ENCODE measurements at regions not wholly inside any gene's neighbourhood (a gene's known extent, or its start where the extent isn't known, plus 50 kb on each side); places are given as distances from the start of the nearest gene placed in this dataset.

GRCh38 chr5:179408611-179409010 lies 63.4 kb upstream of the ADAMTS2 start (continued):
- TF ChIP-seq MAFK (IDR thresholded peaks at IDR 0.05; ENCODE audit: low read length) (no peak), NCOA2 (IDR thresholded peaks at IDR 0.05; ENCODE audit: partially characterized antibody in 2 of 2) (no peak), ZNF644 (tag; IDR thresholded peaks at IDR 0.05; ENCODE audit: low read depth) (no peak)

GRCh38 chr5:179407191-179408175 lies 62.2 kb upstream of the ADAMTS2 start:
- H3K9me3 ChIP-seq (replicated peaks; ENCODE audit: control insufficient read depth, insufficient read depth, low read depth, low read length), result no peaks in the 10 kb centered on the region
- no peak overlapping the region for H3K27ac ChIP-seq (ENCODE audit: extremely low read depth, low read depth, low read length)
- H3K9ac ChIP-seq (ENCODE audit: insufficient read depth in 1 of 2, low read depth in 2 of 2, low read length in 2 of 2), result no peak overlapping the region
- in situ Hi-C loops (cut with MboI), result no loop called here
- no peaks in the 10 kb centered on the region for H4K20me1 ChIP-seq (replicated peaks; ENCODE audit: control insufficient read depth, insufficient read depth, low read length)
- no peaks in the 10 kb centered on the region for H3K36me3 ChIP-seq (ENCODE audit: control insufficient read depth, insufficient read depth, low read length)
- ChIA-PET POLR2A (interaction anchor here (0.6 to 1.0 kb wide), 4 partner anchors 12 to 1412 kb away, joined by 3 read pairs; partner anchors contain the start of gene PROP1), CTCF (ENCODE audit: low intra/inter-chr PET ratio) (no interaction called here)
- peaks cover 11 to 51% of the 10 kb centered on the region in 2 experiments; a peak in 4 of 5 replicates for H3K27me3 ChIP-seq (ENCODE audit: control insufficient read depth in 2 of 2, insufficient read depth in 2 of 2, low read length in 2 of 2)
- ATAC-seq (no peak), FAIRE-seq (no peak), DNase-seq (ENCODE audit: extremely low read depth in 1 of 4, low spot score in 3 of 4) (no peak)
- BruUV-seq (replicated peaks), result no TSS peak
- TF ChIP-seq CEBPB (tag; IDR thresholded peaks at IDR 0.05) (no peak), GABPB1 (CRISPR knock-in tag; IDR thresholded peaks at IDR 0.05) (no peak), CHCHD3 (CRISPR knock-in tag; IDR thresholded peaks at IDR 0.05) (no peak), GATAD2A (IDR thresholded peaks at IDR 0.05) (no peak), MBD2 (IDR thresholded peaks at IDR 0.05; ENCODE audit: borderline replicate concordance, low read depth) (no peak), SIRT6 (IDR thresholded peaks at IDR 0.05; ENCODE audit: low read depth, low read length) (no peak), NR2F6 (CRISPR knock-in tag; IDR thresholded peaks at IDR 0.05) (no peak), RBBP5 (IDR thresholded peaks at IDR 0.05; ENCODE audit: borderline replicate concordance, insufficient read depth, low read length, poor library complexity, severe bottlenecking) (no peak), ZC3H8 (IDR thresholded peaks at IDR 0.05) (no peak), ZC3H11A (IDR thresholded peaks at IDR 0.05; ENCODE audit: low read depth, low read length) (no peak)
- TF ChIP-seq, protein P1, sequence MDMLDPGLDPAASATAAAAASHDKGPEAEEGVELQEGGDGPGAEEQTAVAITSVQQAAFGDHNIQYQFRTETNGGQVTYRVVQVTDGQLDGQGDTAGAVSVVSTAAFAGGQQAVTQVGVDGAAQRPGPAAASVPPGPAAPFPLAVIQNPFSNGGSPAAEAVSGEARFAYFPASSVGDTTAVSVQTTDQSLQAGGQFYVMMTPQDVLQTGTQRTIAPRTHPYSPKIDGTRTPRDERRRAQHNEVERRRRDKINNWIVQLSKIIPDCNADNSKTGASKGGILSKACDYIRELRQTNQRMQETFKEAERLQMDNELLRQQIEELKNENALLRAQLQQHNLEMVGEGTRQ (CRISPR knock-in tag; IDR thresholded peaks at IDR 0.05), result no peak
- 2% methylated on average over 16 of the region's 16 CpGs for WGBS (ENCODE audit: insufficient coverage, low coverage, missing lambda C conversion rate)
- no peaks in the 10 kb centered on the region for H3K9me1 ChIP-seq (ENCODE audit: control insufficient read depth, insufficient read depth, low read length)
- H3K4me1 ChIP-seq (replicated peaks in 1 of 2; ENCODE audit: control insufficient read depth in 2 of 2, insufficient read depth in 2 of 2, low read length in 2 of 2), result peaks cover 0 to 7% of the 10 kb centered on the region in 2 experiments; a peak in 1 of 5 replicates
- intact Hi-C loops (cut with micrococcal nuclease), result no loop called here
- H2AFZ ChIP-seq (ENCODE audit: low read depth, low read length), result no peak overlapping the region
- H3K79me2 ChIP-seq (ENCODE audit: control insufficient read depth, insufficient read depth, low read length), result no peaks in the 10 kb centered on the region
- no peak overlapping the region for H3K4me2 ChIP-seq (ENCODE audit: insufficient read depth, low read length)
- H3K4me3 ChIP-seq, result no peak overlapping the region

All from K562 (cell line).